Left kidney (tissue), 1 donor: ENCODE measurements at regions not wholly inside any gene's neighbourhood (a gene's known extent, or its start where the extent isn't known, plus 50 kb on each side); places are given as distances from the start of the nearest gene placed in this dataset.
"Not testable (repeated sequence)": the region's sequence is repeated elsewhere in the genome, so short reads cannot be mapped to it uniquely, and the experiment has no call there.

Source experiments
- DNase-seq: peaks from one replicate; pipeline ENCODE4 v3.0.0-alpha.2; 2013

DNA sequence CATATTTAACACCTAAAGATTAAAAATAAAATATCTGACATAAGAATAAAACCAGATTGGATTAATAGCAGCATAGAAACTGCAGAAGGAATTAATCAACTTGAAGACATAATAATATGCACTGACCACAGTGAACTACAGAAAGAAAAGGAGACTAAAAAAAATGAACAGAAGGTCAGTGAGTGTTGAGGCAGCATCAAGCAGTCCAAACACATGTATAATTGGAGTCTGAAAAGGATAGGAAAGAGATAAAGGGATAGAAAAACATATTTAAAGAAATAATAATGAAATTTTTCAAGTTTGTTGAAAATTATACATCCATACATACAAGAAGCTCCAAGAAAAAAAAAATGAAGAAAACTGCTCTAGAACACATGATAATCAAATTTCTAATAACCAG lies 756.2 kb downstream of the GATA3 start:
- DNase-seq, result no peak

DNA sequence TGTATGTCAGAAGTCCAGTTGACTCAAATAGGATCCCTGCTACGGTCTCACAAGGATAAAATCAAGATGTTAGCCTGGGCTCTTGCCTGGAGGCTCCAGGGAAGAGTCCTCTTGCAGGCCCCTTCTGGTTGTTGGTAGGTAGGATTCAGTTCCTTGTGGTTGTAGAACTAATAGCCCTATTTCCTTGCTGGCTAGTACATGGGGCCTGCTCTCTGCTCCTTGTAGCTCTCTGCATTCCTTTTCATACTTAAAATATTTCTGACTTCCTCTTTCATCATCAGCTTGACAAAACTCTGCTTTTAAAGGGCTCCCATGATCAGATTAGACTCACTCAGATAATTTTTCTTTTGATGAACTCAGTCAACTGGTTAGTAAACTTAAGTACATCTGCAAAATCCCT lies 756.7 kb downstream of the GATA3 start:
- no peak for DNase-seq

GRCh38 chr10:8815969-8816368 lies 761.5 kb downstream of the GATA3 start:
- DNase-seq, result no peak

GRCh38 chr10:8817299-8817698 lies 762.8 kb downstream of the GATA3 start:
- DNase-seq, result no peak

- no peak for DNase-seq
These were observed 771.1 kb downstream of the GATA3 start for GRCh38 chr10:8825611-8826010.

DNA sequence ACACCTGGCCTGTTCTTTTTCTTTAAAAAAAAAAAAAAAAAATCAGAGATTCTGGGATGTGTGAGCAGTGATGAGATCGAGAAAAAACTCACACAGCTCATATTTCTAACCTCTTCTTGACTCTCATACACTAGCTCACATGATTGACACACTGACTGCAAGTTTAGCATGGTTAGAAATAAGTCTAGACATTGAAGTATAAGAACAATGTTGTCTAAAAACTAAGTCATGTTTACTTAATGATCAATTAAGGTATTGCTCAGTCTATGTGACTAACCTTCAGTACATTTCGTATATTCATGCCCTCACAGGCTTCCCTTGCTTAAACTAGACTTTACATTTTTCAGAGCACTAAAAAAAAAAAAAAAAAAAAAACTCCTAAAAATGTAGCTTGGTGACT lies 775.1 kb downstream of the GATA3 start:
- DNase-seq, result no peak

- DNase-seq, result no peak
These were observed 775.6 kb downstream of the GATA3 start for GRCh38 chr10:8830048-8830447.

- DNase-seq, result no peak
These were observed 776.4 kb downstream of the GATA3 start for GRCh38 chr10:8830876-8831275.

DNA sequence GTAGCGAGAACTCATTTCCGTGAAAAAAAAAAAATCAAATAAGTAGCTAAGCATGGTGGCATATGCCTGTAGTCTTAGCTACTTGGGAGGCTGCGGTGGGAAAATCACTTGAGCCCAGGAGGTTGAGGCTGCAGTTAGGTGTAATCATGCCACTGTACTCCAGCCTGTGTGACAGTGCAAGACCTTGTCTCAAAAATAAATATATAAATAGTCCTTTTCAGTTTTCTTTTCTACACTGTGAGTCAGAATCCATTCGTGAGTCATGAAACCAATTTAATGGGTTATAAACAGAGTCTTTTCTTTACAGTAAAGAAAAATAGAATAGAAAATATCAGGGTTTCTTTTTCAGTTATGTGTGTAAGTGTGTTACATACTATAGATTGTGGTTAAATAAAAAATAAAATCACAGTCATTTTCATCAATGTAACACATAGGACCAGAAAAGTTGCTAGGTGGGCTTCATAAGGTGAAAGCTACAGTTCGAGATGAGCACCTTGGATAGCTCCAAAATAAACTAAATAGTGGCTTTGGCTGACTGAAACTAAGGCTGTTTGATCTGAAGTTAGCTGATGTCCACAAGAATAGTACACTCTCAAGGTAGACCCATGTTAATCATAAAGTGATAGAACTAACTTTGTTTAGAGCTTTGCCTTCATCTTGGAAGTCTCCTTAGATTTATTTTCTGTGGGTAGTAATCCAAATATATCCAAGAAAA lies 781.1 kb downstream of the GATA3 start:
- no peak for DNase-seq

DNA sequence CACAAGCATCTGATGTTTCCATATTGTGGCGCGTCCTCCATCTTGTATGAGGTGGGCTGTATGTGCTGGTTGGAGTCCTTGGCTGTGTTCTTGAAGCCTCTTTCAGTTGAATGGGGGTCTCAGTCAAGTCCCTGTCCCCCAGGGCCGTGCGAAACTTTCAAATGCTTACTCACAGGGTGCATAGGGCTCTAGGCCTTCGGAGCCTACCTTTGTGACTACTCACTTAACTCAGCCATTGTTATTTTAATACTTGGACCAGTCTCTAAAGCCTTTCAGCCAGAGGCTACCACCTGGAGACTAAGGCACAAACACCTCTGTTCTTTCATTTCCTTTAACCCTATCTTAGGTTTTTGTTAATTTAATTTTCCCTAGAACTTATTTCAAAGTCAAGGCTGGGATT lies 785.9 kb downstream of the GATA3 start:
- DNase-seq, result no peak

GRCh38 chr10:8844141-8844540 lies 789.7 kb downstream of the GATA3 start:
- DNase-seq, result no peak

DNA sequence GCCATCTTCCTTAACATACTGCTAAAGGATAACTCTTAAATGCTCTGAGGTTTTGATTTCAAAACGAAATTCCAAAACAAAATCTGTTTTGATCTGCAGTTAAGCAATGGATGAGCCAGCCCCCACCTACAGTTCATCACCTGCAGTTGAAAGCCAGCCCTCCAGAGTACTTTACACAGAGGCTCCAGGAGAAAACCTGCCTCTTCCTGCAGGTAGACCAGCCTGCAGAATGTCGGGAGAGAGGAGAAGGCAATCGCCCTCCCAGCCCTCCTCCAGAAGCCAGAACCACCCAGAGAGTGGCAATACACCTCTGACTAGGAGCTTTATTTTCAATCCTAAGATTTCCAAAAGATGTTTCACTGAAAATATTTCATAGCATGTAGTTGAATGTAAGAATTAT lies 798.1 kb downstream of the GATA3 start:
- no peak for DNase-seq

- DNase-seq, result no peak
These were observed 798.6 kb downstream of the GATA3 start for GRCh38 chr10:8853048-8853447.

GRCh38 chr10:8868924-8869323 lies 814.4 kb downstream of the GATA3 start:
- DNase-seq, result not testable (repeated sequence)

DNA sequence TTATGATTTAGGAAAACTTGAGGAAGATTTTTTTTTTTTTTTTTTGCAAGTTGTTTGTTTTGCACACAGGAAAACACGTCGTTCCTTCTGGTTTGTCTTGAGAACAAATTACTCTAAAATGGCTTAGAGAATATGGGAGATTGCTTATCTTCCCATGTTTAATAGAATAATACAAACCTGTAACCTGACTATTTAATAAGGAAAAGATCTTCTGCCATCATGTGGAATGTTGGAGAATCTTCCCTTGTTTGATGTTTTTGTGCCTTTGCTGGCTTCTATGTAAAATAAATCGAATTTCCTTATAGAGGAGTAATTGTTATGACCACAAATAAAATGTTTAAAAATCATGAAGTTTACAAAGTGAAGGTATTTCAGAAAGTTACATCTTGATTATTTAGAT lies 818.8 kb downstream of the GATA3 start:
- DNase-seq, result peak; percentile 22

- no peak for DNase-seq
These were observed 819.8 kb downstream of the GATA3 start for GRCh38 chr10:8874268-8874667.

- no peak for DNase-seq
These were observed 820.5 kb downstream of the GATA3 start for GRCh38 chr10:8874972-8875371.

- no peak for DNase-seq
These were observed 821.7 kb downstream of the GATA3 start for GRCh38 chr10:8876171-8876570.

DNA sequence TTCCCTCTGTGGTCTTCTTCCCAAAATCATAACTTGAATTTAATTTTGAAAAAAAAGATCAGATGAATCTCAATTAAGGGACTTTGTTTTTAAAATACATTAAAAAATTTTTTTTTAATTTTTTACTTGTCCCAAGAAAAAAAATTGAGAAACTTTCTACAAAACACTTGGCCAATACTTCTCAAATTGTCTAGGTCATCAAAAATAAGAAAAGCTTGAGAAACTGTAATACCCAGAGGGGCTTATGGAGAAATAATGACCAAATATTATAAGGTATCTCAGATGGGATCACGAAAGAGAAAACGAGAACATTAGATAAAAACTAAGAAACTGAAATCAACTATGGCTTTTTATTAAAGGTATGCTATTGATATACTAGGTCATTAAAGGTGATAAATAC lies 835.0 kb downstream of the GATA3 start:
- no peak for DNase-seq

GRCh38 chr10:8893102-8893501 lies 838.6 kb downstream of the GATA3 start:
- DNase-seq, result no peak

DNA sequence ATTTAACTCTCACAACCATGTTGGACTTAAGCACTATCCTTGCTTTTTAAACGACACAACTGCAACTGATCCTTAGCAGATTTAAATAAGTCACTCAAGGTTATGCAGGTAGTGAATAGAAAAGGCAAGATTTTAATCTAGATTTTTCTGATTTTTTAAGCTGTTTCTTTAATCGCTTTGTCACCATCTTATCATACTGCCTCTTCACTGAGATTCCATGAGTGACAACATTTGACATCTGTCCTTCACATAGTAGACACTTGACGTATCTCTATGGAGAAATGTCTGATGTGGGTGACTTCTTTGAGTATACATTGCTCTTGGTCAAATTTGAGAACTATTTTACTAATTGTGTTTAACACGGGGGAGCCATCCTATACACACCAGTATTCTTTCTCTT lies 839.7 kb downstream of the GATA3 start:
- DNase-seq, result no peak

DNA sequence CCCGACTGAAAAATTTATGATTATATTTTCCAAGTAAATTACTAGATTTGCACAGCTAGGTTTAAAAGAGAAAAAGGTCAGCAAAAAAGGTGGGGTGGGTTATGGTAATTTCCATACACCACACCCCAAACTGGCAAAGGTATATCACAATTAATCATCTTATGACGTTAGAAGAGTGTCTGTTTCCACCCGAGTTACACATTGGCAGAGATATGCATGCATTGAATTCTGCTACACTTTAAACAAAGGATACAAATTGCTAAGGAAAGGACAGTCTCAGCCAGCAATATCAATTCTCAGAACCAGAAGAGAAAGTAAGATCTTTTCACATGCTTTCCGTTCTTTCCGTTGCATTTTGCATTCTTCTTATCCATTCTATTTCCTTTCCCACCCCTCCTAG lies 843.3 kb downstream of the GATA3 start:
- DNase-seq, result no peak

GRCh38 chr10:8898745-8899330 lies 844.4 kb downstream of the GATA3 start:
- DNase-seq, result no peak

GRCh38 chr10:8902926-8903325 lies 848.4 kb downstream of the GATA3 start:
- no peak for DNase-seq
